Lower lobe of right lung (tissue), 2 donors: ENCODE measurements at regions not wholly inside any gene's neighbourhood (a gene's known extent, or its start where the extent isn't known, plus 50 kb on each side); places are given as distances from the start of the nearest gene placed in this dataset.

ENCODE experiments used
- ATAC-seq, 2 donors: fragments of 200-7000 bp; cut with Tn5 transposase; one replicate each; pipeline ENCODE4 v1.9.1; 2020 to 2022; ENCODE audit warnings: mild to moderate bottlenecking in 2 of 2, moderate library complexity in 2 of 2
- DNase-seq: peaks from one replicate; pipeline ENCODE4 v3.0.0-alpha.2; 2020
- H3K27ac ChIP-seq: fragments of 200-600 bp; one replicate; pipeline ENCODE4 v1.8.0; 2022
- H3K27me3 ChIP-seq: fragments of 200-600 bp; one replicate; pipeline ENCODE4 v1.8.0; 2022; ENCODE audit warnings: low read depth
- H3K36me3 ChIP-seq: fragments of 200-600 bp; one replicate; pipeline ENCODE4 v1.8.0; 2022; ENCODE audit warnings: mild to moderate bottlenecking
- H3K4me1 ChIP-seq: fragments of 200-600 bp; one replicate; pipeline ENCODE4 v1.8.0; 2022
- H3K4me3 ChIP-seq: fragments of 200-600 bp; one replicate; pipeline ENCODE4 v1.8.0; 2022; ENCODE audit warnings: mild to moderate bottlenecking
- H3K9me3 ChIP-seq: fragments of 200-600 bp; one replicate; pipeline ENCODE4 v1.8.0; 2022
- intact Hi-C: fragments of 100-400 bp; cut with DNase I; formaldehyde crosslinking; loops from one replicate; pipeline ENCODE4 v1.11.0; 2022
- TF ChIP-seq, protein P1 (sequence below): fragments of 200-600 bp; IDR thresholded peaks from one replicate; pipeline ENCODE4 v1.8.0; 2022; ENCODE audit warnings: antibody characterized with exemption, mild to moderate bottlenecking
- donor health status: DM: no; HTN: yes; CAD: no; lungs with severe emphysema.

DNA sequence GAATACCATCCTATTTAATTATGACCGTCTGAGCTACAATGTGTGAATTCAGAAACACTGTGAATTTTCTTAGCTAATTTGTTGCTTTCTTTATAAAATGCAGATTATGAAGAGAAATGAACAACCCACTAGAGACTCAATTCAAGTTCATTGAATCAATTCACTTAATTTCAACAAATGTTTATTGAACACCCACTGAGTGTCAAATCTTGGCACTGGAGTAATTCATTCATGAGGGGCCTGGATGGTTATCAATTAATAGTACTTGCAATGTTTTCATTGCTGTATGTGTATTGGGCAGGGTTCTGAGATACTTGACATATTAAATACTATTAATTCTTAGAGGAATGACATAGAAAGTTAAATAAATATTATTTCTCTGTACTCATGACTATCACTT lies 789.4 kb downstream of the STPG2 start:
- no peaks in the 10 kb centered on the region for H3K4me1 ChIP-seq
- H3K27ac ChIP-seq, result no peak overlapping the region
- TF ChIP-seq, protein P1, sequence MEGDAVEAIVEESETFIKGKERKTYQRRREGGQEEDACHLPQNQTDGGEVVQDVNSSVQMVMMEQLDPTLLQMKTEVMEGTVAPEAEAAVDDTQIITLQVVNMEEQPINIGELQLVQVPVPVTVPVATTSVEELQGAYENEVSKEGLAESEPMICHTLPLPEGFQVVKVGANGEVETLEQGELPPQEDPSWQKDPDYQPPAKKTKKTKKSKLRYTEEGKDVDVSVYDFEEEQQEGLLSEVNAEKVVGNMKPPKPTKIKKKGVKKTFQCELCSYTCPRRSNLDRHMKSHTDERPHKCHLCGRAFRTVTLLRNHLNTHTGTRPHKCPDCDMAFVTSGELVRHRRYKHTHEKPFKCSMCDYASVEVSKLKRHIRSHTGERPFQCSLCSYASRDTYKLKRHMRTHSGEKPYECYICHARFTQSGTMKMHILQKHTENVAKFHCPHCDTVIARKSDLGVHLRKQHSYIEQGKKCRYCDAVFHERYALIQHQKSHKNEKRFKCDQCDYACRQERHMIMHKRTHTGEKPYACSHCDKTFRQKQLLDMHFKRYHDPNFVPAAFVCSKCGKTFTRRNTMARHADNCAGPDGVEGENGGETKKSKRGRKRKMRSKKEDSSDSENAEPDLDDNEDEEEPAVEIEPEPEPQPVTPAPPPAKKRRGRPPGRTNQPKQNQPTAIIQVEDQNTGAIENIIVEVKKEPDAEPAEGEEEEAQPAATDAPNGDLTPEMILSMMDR, result no peak
- H3K27me3 ChIP-seq, result no peaks in the 10 kb centered on the region
- intact Hi-C loops, result no loop called here
- no peak overlapping the region for H3K4me3 ChIP-seq
- DNase-seq, result no peak
- no peaks in the 10 kb centered on the region for H3K9me3 ChIP-seq
- no peak for ATAC-seq
- H3K36me3 ChIP-seq, result no peaks in the 10 kb centered on the region

DNA sequence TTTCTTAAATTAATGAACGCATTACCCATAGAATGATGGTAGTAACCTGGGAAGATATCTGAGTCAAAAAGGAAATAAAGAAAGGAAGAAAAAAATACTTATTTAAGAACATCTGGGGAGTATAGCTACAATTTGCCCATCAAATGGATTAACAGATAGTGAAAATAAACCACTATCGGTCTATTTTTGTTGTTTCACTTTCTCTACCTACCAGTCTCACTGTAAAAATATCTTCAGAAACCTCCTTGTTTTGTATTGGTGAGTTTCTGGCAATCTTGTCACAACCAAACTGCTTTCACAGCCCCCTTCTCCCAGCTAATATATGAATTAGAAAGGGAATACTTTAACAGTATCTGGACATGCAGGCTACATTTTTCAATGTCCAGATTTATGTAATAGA lies 783.5 kb downstream of the STPG2 start:
- Histone ChIP-seq H3K9me3 (no peaks in the 10 kb centered on the region), H3K27me3 (no peaks in the 10 kb centered on the region), H3K36me3 (no peaks in the 10 kb centered on the region), H3K4me1 (no peaks in the 10 kb centered on the region), H3K4me3 (no peak overlapping the region), H3K27ac (no peak overlapping the region)
- DNase-seq, result no peak
- no peak for ATAC-seq
- intact Hi-C loops, result no loop called here
- TF ChIP-seq, protein P1, result no peak

DNA sequence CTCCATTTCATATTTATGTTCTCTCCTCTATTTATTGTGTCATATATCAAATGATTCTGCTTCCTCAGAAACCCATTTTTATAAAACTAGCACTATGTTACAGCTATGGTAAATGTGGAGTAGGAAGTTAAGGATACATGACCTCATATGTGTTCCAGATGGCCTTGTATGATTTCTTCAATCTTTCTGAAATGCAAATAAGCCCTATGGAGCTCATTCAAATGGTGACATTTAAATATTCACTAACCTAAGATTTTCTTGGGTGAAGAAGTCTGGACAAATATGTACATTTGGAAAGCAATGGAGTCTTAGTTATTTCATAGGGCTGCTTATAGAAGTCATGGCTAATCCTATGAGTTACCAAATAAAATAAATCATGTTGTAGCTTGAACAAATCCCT lies 782.5 kb downstream of the STPG2 start:
- H3K4me3 ChIP-seq, result no peak overlapping the region

DNA sequence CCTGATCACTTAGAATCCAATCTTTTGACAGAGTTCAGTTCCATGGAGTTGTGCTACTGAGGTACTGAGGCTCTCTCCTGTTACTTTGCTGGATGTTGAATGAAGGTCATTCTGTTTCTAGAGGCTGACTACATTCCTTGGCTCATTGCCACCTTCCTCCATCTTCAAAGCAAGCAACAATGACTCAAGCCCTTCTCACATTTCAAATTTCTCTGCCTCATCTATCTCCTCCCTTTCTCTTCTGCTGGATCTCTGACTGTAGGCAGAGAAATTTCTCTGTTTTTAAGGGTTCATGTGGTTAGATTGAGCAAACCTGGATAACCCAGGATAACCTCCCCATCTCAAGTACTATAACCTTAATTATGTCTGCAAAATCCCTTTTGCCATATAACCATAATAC lies 775.4 kb downstream of the STPG2 start:
- no peaks in the 10 kb centered on the region for H3K27me3 ChIP-seq
- DNase-seq, result no peak
- TF ChIP-seq, protein P1, result no peak
- no peak overlapping the region for H3K4me3 ChIP-seq
- ATAC-seq, result no peak
- no peaks in the 10 kb centered on the region for H3K9me3 ChIP-seq
- H3K4me1 ChIP-seq, result no peaks in the 10 kb centered on the region
- no peak overlapping the region for H3K27ac ChIP-seq
- intact Hi-C loops, result no loop called here
- no peaks in the 10 kb centered on the region for H3K36me3 ChIP-seq

More for the DNA sequence above, 782.5 kb downstream of the STPG2 start:
- H3K27ac ChIP-seq, result no peak overlapping the region
- H3K9me3 ChIP-seq, result no peaks in the 10 kb centered on the region
- no peaks in the 10 kb centered on the region for H3K36me3 ChIP-seq
- ATAC-seq (no peak), DNase-seq (no peak)
- H3K27me3 ChIP-seq, result no peaks in the 10 kb centered on the region
- TF ChIP-seq, protein P1, result no peak
- intact Hi-C loops, result no loop called here
- no peaks in the 10 kb centered on the region for H3K4me1 ChIP-seq

DNA sequence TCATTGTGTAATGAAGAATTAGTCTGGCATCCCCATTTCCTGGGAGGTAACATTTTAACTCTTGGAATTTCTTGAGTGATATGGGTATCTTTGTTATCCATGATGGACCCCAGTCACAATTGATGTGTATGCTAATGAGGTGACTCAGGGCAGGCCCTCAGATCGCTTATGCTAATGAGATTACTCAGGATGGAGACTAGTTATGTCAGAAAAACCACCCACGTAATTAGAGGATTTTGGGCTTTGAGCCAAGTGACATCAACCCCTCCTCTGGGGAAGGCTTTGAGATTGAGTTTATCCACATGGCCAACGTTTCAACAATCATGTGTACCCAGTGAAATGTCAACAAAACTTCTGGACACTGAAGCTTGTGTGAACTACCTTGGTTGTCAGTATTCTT lies 772.7 kb downstream of the STPG2 start:
- DNase-seq (no peak), ATAC-seq (no peak)
- Histone ChIP-seq H3K27ac (no peak overlapping the region), H3K36me3 (no peaks in the 10 kb centered on the region), H3K9me3 (no peaks in the 10 kb centered on the region), H3K4me1 (no peaks in the 10 kb centered on the region), H3K27me3 (no peaks in the 10 kb centered on the region), H3K4me3 (no peak overlapping the region)
- intact Hi-C loops, result no loop called here
- TF ChIP-seq, protein P1, result no peak

DNA sequence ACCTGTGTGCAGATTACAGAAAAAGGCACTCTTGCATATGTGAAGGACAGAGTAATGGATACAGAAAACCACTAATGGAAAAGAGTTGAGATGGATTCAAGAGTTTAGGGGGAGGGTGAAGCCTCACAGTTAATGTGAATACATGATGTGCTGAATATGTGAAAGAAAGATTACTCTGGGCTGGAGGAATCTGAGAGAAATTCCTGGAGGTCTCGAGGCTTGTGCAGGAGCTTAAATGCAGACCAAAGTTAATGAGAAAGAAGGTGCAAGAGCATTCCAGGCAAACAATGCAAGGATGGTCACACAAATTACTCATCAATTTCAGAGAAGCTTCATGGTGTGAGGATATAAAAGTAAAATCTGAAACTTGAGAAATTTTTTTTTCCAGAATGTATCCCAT lies 768.8 kb downstream of the STPG2 start:
- no peak for DNase-seq
- no peaks in the 10 kb centered on the region for H3K27me3 ChIP-seq

More for the DNA sequence above, 768.8 kb downstream of the STPG2 start:
- H3K9me3 ChIP-seq, result no peaks in the 10 kb centered on the region
- intact Hi-C loops, result no loop called here
- no peak overlapping the region for H3K27ac ChIP-seq
- ATAC-seq, result no peak
- H3K36me3 ChIP-seq, result no peaks in the 10 kb centered on the region
- H3K4me1 ChIP-seq, result no peaks in the 10 kb centered on the region
- TF ChIP-seq, protein P1, result no peak
- H3K4me3 ChIP-seq, result no peak overlapping the region
